Caki2 (cell line): ENCODE measurements at regions not wholly inside any gene's neighbourhood (a gene's known extent, or its start where the extent isn't known, plus 50 kb on each side); places are given as distances from the start of the nearest gene placed in this dataset.
A peak's percentile ranks its signal among the peaks of the same experiment; 100 is the strongest.
"Not testable (repeated sequence)": the region's sequence is repeated elsewhere in the genome, so short reads cannot be mapped to it uniquely, and the experiment has no call there.

Experiments used
- DNase-seq: peaks from one replicate; pipeline ENCODE4 v3.0.0-alpha.2; 2015; ENCODE audit warnings: low read depth
- in situ Hi-C: cut with HindIII; loops from 2 replicates; pipeline ENCODE4 v1.10.0; 2016; ENCODE audit warnings: low sequenced_read_pairs, low pct_unique_long_range_greater_than_20kb, mixed read lengths

- DNase-seq: no peak
- in situ Hi-C loops: no loop called here
Observed at GRCh38 chr22:27312966-27313855, 488.3 kb downstream of the MN1 start.

DNA sequence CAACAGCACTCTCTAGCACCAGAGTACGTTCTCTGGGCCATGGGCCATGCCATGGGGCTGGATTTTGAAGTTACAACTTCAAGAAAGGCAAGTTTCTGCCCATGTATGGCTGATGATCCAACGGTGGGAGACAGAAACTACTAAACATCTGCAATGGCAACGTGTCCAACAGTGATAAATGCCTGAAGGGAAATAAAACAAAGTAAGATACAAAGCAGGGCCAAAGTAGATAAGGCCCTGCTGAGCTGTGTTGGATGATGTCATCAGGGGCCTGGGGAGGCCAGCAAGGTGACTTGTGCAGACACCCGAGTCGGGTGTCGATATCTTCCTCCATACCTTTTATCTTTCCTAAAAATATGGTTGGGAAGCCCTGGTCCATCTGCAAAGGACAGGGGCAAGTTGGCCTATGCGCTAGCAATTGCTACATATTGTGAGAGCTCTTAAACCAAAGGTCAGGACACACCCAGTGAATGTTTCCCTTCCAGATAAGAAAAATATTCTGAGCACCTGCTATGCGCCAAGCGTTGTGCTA, 487.2 kb downstream of the MN1 start:
- in situ Hi-C loops: no loop called here
- no peak for DNase-seq

DNA sequence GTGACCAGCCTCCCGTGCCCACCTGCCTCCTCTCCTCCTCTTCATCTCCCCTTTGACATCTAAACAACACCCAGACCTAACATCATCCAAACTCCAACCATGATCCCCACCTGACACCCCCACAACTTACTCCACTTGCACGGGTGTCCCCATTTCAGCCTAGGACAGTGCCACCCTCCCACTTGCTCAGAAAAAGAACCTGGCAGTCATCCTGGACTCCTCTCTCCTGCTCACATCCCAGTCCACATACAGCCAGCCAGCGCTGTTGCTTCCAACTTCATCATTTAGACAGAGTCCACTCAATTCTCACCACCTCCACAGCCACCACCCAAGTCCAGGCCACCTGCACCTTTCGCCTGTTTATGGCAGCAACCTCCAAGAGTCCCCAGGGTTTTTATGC, 485.7 kb downstream of the MN1 start:
- in situ Hi-C loops: no loop called here
- no peak for DNase-seq

GRCh38 chr22:27317096-27317495, 484.5 kb downstream of the MN1 start:
- peak; percentile 13 for DNase-seq
- in situ Hi-C loops: no loop called here

GRCh38 chr22:27317971-27318428, 483.6 kb downstream of the MN1 start:
- peak; percentile 76 for DNase-seq
- in situ Hi-C loops: no loop called here

DNA sequence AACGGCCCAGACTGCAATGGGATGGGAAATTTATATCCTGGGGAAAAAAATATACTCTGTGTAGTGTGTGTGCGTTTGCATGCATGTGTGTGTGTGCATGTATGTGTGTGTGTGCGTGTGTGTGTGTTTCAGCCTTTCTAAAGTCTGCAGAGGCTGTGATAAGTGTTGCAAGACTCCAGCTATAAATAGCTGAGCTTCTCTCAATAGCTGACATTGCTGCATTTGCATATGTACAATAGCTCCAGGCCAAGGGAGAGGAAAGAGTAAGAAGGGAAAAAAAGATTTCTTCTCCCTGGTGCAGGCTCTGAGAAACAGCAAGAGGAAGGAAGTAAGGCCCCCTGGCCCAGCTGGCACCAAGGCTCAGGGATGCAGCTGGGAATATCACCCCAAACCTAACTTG, 483.0 kb downstream of the MN1 start:
- in situ Hi-C loops: no loop called here

DNA sequence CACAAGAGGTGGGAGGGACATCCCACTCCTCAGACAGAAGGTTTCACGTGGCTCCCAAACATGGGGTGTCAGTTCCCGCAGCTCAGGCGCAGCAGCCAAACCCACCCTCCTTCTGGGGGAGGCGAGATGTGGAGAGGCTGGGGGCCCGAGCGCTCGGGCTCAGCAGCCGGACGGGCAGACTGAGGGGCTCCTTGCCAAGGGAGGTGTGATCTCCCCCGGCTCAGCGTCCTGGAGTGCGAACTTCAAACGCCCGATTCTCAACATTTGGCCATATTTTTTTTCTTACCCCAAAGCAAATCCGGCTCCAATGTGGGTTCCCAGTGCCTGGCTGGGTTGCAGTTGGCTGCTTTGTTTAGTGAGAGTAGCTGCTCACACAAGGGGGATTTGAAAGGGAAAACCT, 477.9 kb downstream of the MN1 start:
- no peak for DNase-seq
- in situ Hi-C loops: no loop called here

More for the DNA sequence above, 483.0 kb downstream of the MN1 start:
- peak; percentile 58 for DNase-seq

- DNase-seq, in situ Hi-C loops: not testable (repeated sequence)
Observed at GRCh38 chr22:27324908-27325307, 476.6 kb downstream of the MN1 start.

- DNase-seq: no peak
- in situ Hi-C loops: no loop called here
Observed at GRCh38 chr22:27327497-27327896, 474.1 kb downstream of the MN1 start.

DNA sequence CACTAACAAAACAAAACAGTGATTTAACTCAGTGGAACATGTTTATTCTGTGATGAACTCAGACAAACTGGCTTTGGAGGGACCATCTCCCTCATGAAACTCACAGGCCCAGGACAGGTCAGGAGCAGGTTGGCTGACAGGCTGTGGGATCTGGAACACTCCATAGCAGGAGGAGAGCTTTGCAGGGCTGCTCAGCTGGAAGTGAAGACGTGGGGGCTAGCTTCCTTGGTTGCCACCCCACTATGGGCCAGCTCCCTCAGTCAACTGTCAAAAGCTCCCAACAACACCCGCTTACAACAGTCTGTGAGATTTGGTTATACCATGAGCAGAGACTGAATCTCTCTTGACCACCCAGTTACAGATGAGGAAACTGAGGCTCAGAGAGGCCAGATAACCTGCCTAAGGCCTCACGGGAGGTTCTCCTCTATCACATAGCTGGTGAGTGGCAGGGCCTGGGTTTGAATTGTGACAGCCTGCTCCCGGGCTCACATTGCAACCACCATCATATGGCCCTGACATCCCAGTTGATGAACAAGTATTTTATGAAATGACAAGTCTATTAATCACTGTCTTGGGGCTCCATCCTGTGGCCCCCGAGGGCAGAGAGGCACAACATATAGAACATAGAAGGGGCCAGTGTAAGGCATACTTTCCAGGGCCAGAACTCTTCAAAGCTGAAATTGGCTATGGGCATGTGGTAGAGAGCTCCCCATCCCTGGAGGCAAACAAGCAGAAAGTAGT, 473.4 kb downstream of the MN1 start:
- in situ Hi-C loops: no loop called here

GRCh38 chr22:27329131-27329850, 472.3 kb downstream of the MN1 start:
- DNase-seq: no peak
- in situ Hi-C loops: no loop called here

More for the DNA sequence above, 473.4 kb downstream of the MN1 start:
- no peak for DNase-seq

DNA sequence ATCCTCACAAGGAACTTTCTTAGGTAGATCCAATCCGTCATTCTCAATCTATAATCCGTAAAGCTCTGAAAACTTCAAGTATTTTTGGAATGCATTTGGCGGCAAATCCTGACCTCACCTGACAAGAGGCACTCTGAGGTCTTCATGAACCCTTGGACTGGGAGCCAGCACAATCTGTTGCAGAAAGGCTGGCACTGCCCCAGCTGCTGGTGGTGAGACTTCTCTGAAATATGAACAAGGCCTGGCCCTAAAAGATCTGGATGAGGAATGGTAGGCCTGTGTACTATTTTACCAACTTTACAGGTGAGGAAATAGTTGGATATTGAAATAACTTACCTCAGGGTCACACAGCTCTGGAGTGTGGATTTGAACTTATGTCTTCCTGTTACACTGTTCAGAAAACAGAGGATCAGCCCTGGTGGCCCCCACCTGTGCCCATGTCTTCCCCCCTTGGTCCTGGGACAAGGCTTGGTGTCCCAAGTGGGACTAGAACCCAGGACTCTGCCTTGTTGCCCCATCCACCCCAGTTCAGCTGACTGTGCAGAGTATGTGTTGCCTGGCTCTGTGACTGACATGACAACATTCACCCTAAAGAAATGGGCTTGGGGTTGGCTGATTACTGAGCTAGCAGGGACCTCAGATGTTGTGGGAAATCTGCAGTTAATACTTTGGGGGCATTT, 471.4 kb downstream of the MN1 start:
- DNase-seq: no peak
- in situ Hi-C loops: no loop called here

GRCh38 chr22:27331526-27332281, 469.9 kb downstream of the MN1 start:
- no peak for DNase-seq
- in situ Hi-C loops: no loop called here

- DNase-seq: no peak
- in situ Hi-C loops: no loop called here
Observed at GRCh38 chr22:27335102-27335660, 466.4 kb downstream of the MN1 start.

GRCh38 chr22:27336151-27337090, 465.1 kb downstream of the MN1 start:
- in situ Hi-C loops: no loop called here
- peak; percentile 47 for DNase-seq

DNA sequence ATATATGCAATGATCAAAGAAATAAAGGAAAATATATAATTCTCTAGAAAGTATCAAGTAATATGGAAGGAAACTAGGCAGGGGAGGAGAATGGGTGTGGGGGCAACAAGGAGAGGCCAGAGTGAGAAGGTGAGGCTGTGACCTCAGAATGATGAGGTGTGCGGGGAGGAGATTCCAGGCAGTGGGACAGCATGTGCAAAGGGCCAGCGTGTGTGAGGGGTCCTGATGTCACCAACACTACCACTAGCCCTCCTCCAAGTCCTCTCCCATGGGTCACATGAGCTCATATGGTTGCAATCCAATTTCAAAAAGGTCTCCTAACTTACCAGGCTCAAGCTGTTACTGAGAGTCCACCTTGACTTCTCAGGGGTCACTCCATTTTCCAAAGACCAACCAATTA, 463.9 kb downstream of the MN1 start:
- in situ Hi-C loops: no loop called here
- DNase-seq: no peak
